ENCODE measurements at regions not wholly inside any gene's neighbourhood (a gene's known extent, or its start where the extent isn't known, plus 50 kb on each side); places are given as distances from the start of the nearest gene placed in this dataset.

- no peak overlapping the region for H3K18ac ChIP-seq (ENCODE audit: low read length)
- no peak overlapping the region for H3K23ac ChIP-seq (ENCODE audit: low read length)
- no peak overlapping the region for H4K12ac ChIP-seq (ENCODE audit: low read depth, low read length)
- no peak overlapping the region for H3K9ac ChIP-seq (ENCODE audit: low read length)
- no peak overlapping the region for H3K4ac ChIP-seq (ENCODE audit: low read depth, low read length)
- H2BK120ac ChIP-seq (ENCODE audit: insufficient read depth, low read length, poor library complexity) = no peak overlapping the region
- H3K4me1 ChIP-seq (ENCODE audit: control insufficient read depth in 1 of 2, insufficient read depth in 2 of 2, low read length in 2 of 2) = peaks cover 0 to 3% of the 10 kb centered on the region in 2 experiments
- no peak overlapping the region for H2AFZ ChIP-seq (ENCODE audit: insufficient read depth, low read length, poor library complexity)
- no peak overlapping the region for H2AK5ac ChIP-seq (ENCODE audit: low read length)
- H3K4me3 ChIP-seq (ENCODE audit: low read depth, low read length) = no peak overlapping the region
- no peak overlapping the region for H2BK5ac ChIP-seq (ENCODE audit: low read depth, low read length, poor library complexity)
- H3K27me3 ChIP-seq (ENCODE audit: insufficient read depth, low read length) = no peaks in the 10 kb centered on the region
- no peaks in the 10 kb centered on the region for H3K79me1 ChIP-seq (ENCODE audit: low read length)
- no peak overlapping the region for H4K91ac ChIP-seq (ENCODE audit: low read depth, low read length)
- WGBS (ENCODE audit: extremely low coverage, insufficient coverage, insufficient read length) = no CpG with 5 or more reads among the region's 2 CpGs
- H3K4me2 ChIP-seq (ENCODE audit: low read length) = no peak overlapping the region
- no peak overlapping the region for H4K8ac ChIP-seq (ENCODE audit: low read depth, low read length)
- no peak for DNase-seq
- no peak overlapping the region for H3K14ac ChIP-seq (ENCODE audit: low read length)
- H3K9me3 ChIP-seq (ENCODE audit: insufficient read depth, low read depth, low read length) = no peaks in the 10 kb centered on the region
- H2BK12ac ChIP-seq (ENCODE audit: low read length) = no peak overlapping the region
- no peak overlapping the region for H3K27ac ChIP-seq (ENCODE audit: low read depth, low read length)
- no peaks in the 10 kb centered on the region for H3K36me3 ChIP-seq (ENCODE audit: control insufficient read depth in 1 of 2, insufficient read depth in 2 of 2, low read length in 2 of 2)
- no peaks in the 10 kb centered on the region for H3K79me2 ChIP-seq (ENCODE audit: control insufficient read depth, insufficient read depth, low read length, poor library complexity)
Observed at GRCh38 chr7:96928965-96929364, 76.4 kb upstream of the DLX6 start.

GRCh38 chr7:96931891-96932290, 73.5 kb upstream of the DLX6 start:
- no peak overlapping the region for H3K4me3 ChIP-seq (ENCODE audit: low read depth, low read length)
- H2BK5ac ChIP-seq (ENCODE audit: low read depth, low read length, poor library complexity) = no peak overlapping the region
- no peaks in the 10 kb centered on the region for H3K79me2 ChIP-seq (ENCODE audit: control insufficient read depth, insufficient read depth, low read length, poor library complexity)
- no peaks in the 10 kb centered on the region for H3K36me3 ChIP-seq (ENCODE audit: control insufficient read depth in 1 of 2, insufficient read depth in 2 of 2, low read length in 2 of 2)
- H3K27me3 ChIP-seq (ENCODE audit: insufficient read depth, low read length) = no peaks in the 10 kb centered on the region
- no CpG with 5 or more reads among the region's 1 CpG for WGBS (ENCODE audit: extremely low coverage, insufficient coverage, insufficient read length)
- peak; percentile 65 to 91 for DNase-seq
- no peak overlapping the region for H3K18ac ChIP-seq (ENCODE audit: low read length)
- no peak overlapping the region for H3K14ac ChIP-seq (ENCODE audit: low read length)
- no peaks in the 10 kb centered on the region for H3K79me1 ChIP-seq (ENCODE audit: low read length)
- H2BK120ac ChIP-seq (ENCODE audit: insufficient read depth, low read length, poor library complexity) = no peak overlapping the region
- no peak overlapping the region for H3K4ac ChIP-seq (ENCODE audit: low read depth, low read length)
- no peak overlapping the region for H2BK12ac ChIP-seq (ENCODE audit: low read length)
- H3K4me2 ChIP-seq (ENCODE audit: low read length) = no peak overlapping the region
- H4K8ac ChIP-seq (ENCODE audit: low read depth, low read length) = no peak overlapping the region
- no peaks in the 10 kb centered on the region for H3K9me3 ChIP-seq (ENCODE audit: insufficient read depth, low read depth, low read length)
- H4K12ac ChIP-seq (ENCODE audit: low read depth, low read length) = no peak overlapping the region
- no peak overlapping the region for H4K91ac ChIP-seq (ENCODE audit: low read depth, low read length)
- no peak overlapping the region for H3K23ac ChIP-seq (ENCODE audit: low read length)
- H2AK5ac ChIP-seq (ENCODE audit: low read length) = no peak overlapping the region
- no peak overlapping the region for H3K9ac ChIP-seq (ENCODE audit: low read length)
- peaks cover 0 to 3% of the 10 kb centered on the region in 2 experiments for H3K4me1 ChIP-seq (ENCODE audit: control insufficient read depth in 1 of 2, insufficient read depth in 2 of 2, low read length in 2 of 2)
- H3K27ac ChIP-seq (ENCODE audit: low read depth, low read length) = no peak overlapping the region
- H2AFZ ChIP-seq (ENCODE audit: insufficient read depth, low read length, poor library complexity) = no peak overlapping the region

GRCh38 chr7:96933067-96933645, 72.2 kb upstream of the DLX6 start:
- H2AFZ ChIP-seq (ENCODE audit: insufficient read depth, low read length, poor library complexity) = no peak overlapping the region
- H2BK5ac ChIP-seq (ENCODE audit: low read depth, low read length, poor library complexity) = no peak overlapping the region
- no peaks in the 10 kb centered on the region for H3K79me2 ChIP-seq (ENCODE audit: control insufficient read depth, insufficient read depth, low read length, poor library complexity)
- H3K9ac ChIP-seq (ENCODE audit: low read length) = no peak overlapping the region
- H2BK12ac ChIP-seq (ENCODE audit: low read length) = no peak overlapping the region
- no peaks in the 10 kb centered on the region for H3K9me3 ChIP-seq (ENCODE audit: insufficient read depth, low read depth, low read length)
- no peak overlapping the region for H4K8ac ChIP-seq (ENCODE audit: low read depth, low read length)
- H3K4ac ChIP-seq (ENCODE audit: low read depth, low read length) = no peak overlapping the region
- H4K12ac ChIP-seq (ENCODE audit: low read depth, low read length) = no peak overlapping the region
- H2BK120ac ChIP-seq (ENCODE audit: insufficient read depth, low read length, poor library complexity) = no peak overlapping the region
- no peak overlapping the region for H3K14ac ChIP-seq (ENCODE audit: low read length)
- H3K4me2 ChIP-seq (ENCODE audit: low read length) = no peak overlapping the region
- H3K4me3 ChIP-seq (ENCODE audit: low read depth, low read length) = no peak overlapping the region
- no peaks in the 10 kb centered on the region for H3K79me1 ChIP-seq (ENCODE audit: low read length)
- H2AK5ac ChIP-seq (ENCODE audit: low read length) = no peak overlapping the region
- no peak overlapping the region for H3K18ac ChIP-seq (ENCODE audit: low read length)
- no peaks in the 10 kb centered on the region for H3K27me3 ChIP-seq (ENCODE audit: insufficient read depth, low read length)
- no peaks in the 10 kb centered on the region for H3K36me3 ChIP-seq (ENCODE audit: control insufficient read depth in 1 of 2, insufficient read depth in 2 of 2, low read length in 2 of 2)
- no peak overlapping the region for H3K23ac ChIP-seq (ENCODE audit: low read length)
- H3K4me1 ChIP-seq (ENCODE audit: control insufficient read depth in 1 of 2, insufficient read depth in 2 of 2, low read length in 2 of 2) = peaks cover 0 to 3% of the 10 kb centered on the region in 2 experiments
- no peak overlapping the region for H3K27ac ChIP-seq (ENCODE audit: low read depth, low read length)
- WGBS (ENCODE audit: extremely low coverage, insufficient coverage, insufficient read length) = no CpG with 5 or more reads among the region's 9 CpGs
- H4K91ac ChIP-seq (ENCODE audit: low read depth, low read length) = no peak overlapping the region
- DNase-seq = peak; percentile 56 to 87

GRCh38 chr7:96936621-96937020, 68.7 kb upstream of the DLX6 start:
- Histone ChIP-seq H3K23ac (ENCODE audit: low read length) (no peak overlapping the region), H3K9ac (ENCODE audit: low read length) (no peak overlapping the region), H3K36me3 (ENCODE audit: control insufficient read depth in 1 of 2, insufficient read depth in 2 of 2, low read length in 2 of 2) (no peaks in the 10 kb centered on the region), H4K91ac (ENCODE audit: low read depth, low read length) (no peak overlapping the region), H3K4me1 (ENCODE audit: control insufficient read depth in 1 of 2, insufficient read depth in 2 of 2, low read length in 2 of 2) (peaks cover 0 to 3% of the 10 kb centered on the region in 2 experiments), H3K79me1 (ENCODE audit: low read length) (no peaks in the 10 kb centered on the region), H4K8ac (ENCODE audit: low read depth, low read length) (no peak overlapping the region), H3K18ac (ENCODE audit: low read length) (no peak overlapping the region), H2BK120ac (ENCODE audit: insufficient read depth, low read length, poor library complexity) (no peak overlapping the region), H3K27ac (ENCODE audit: low read depth, low read length) (no peak overlapping the region), H2AK5ac (ENCODE audit: low read length) (no peak overlapping the region), H2BK12ac (ENCODE audit: low read length) (no peak overlapping the region), H3K14ac (ENCODE audit: low read length) (no peak overlapping the region), H2AFZ (ENCODE audit: insufficient read depth, low read length, poor library complexity) (no peak overlapping the region), H3K4ac (ENCODE audit: low read depth, low read length) (no peak overlapping the region), H3K4me3 (ENCODE audit: low read depth, low read length) (no peak overlapping the region), H3K27me3 (ENCODE audit: insufficient read depth, low read length) (no peaks in the 10 kb centered on the region), H3K79me2 (ENCODE audit: control insufficient read depth, insufficient read depth, low read length, poor library complexity) (no peaks in the 10 kb centered on the region), H3K4me2 (ENCODE audit: low read length) (no peak overlapping the region), H4K12ac (ENCODE audit: low read depth, low read length) (no peak overlapping the region), H3K9me3 (ENCODE audit: insufficient read depth, low read depth, low read length) (no peaks in the 10 kb centered on the region), H2BK5ac (ENCODE audit: low read depth, low read length, poor library complexity) (no peak overlapping the region)
- WGBS (ENCODE audit: extremely low coverage, insufficient coverage, insufficient read length) = no CpG with 5 or more reads among the region's 2 CpGs
- no peak for DNase-seq

Measured in trophoblast cell (in vitro differentiated cells and primary cell).